HepG2 (cell line): ENCODE measurements at regions not wholly inside any gene's neighbourhood (a gene's known extent, or its start where the extent isn't known, plus 50 kb on each side); places are given as distances from the start of the nearest gene placed in this dataset.

Source experiments
- ATAC-seq: fragments of 200-7000 bp; cut with Tn5 transposase; 3 replicates; pipeline ENCODE4 v1.9.1; 2020; ENCODE audit warnings: mild to moderate bottlenecking, moderate library complexity
- BruUV-seq: library from RNA; stranded (reverse); fragments of 400-500 nt; replicated peaks from 2 replicates; lab custom pipeline; 2021; lab: Mats Ljungman, UMichigan
- CTCF ChIA-PET: fragments of 300-600 bp; formaldehyde crosslinking; extraction: SDS; loops from one replicate; lab custom pipeline; 2021; ENCODE audit warnings: low total read pairs, inconsistent platforms, low intra/inter-chr PET ratio; lab: Yijun Ruan, JAX
- POLR2A ChIA-PET: fragments of 350-600 bp; sonication (Branson Sonifier 250); formaldehyde crosslinking; loops from one replicate; lab custom pipeline; 2020; ENCODE audit warnings: antibody characterized with exemption, inconsistent platforms; lab: Yijun Ruan, JAX
- DNase-seq: peaks from one replicate; pipeline ENCODE4 v3.0.0-alpha.2; 2015; ENCODE audit warnings: low spot score
- FAIRE-seq: peaks from 3 replicates; lab custom pipeline; 2011; peaks lifted over from hg19 to GRCh38; lab: Jason Lieb, UNC
- H2AFZ ChIP-seq: one replicate; pipeline ENCODE4 v1.6.1; 2011; ENCODE audit warnings: low read length, inconsistent platforms
- H3K27ac ChIP-seq: fragments of 300-600 bp; 3 replicates; pipeline ENCODE4 v1.8.0; 2011; ENCODE audit warnings: mixed run types, mild to moderate bottlenecking, mixed read lengths, low read length, inconsistent platforms; ENCODE audit not compliant: insufficient read depth; ENCODE audit errors: extremely low read length
- H3K27me3 ChIP-seq, 2 experiments: fragments of 200-600 bp in 1 of 2; 2 replicates in 1 of 2; 3 replicates in 1 of 2; pipeline versions ENCODE4 v1.6.0 to v1.8.0; 2011; ENCODE audit warnings: low read length in 2 of 2, mild to moderate bottlenecking in 2 of 2, moderate library complexity in 2 of 2, inconsistent platforms in 1 of 2; ENCODE audit not compliant: insufficient read depth in 2 of 2, control insufficient read depth in 1 of 2
- H3K36me3 ChIP-seq, 2 experiments: fragments of 200-600 bp in 1 of 2; replicated peaks in 1 of 2; 2 replicates in 1 of 2; 3 replicates in 1 of 2; pipeline versions ENCODE4 v1.5.1 to v1.8.0; 2011; ENCODE audit warnings: low read length in 2 of 2, inconsistent platforms in 1 of 2; ENCODE audit not compliant: insufficient read depth in 2 of 2, control insufficient read depth in 1 of 2
- H3K4me1 ChIP-seq: 2 replicates; pipeline ENCODE4 v1.5.1; 2012; ENCODE audit warnings: low read length, inconsistent platforms; ENCODE audit not compliant: insufficient read depth
- H3K4me2 ChIP-seq: 2 replicates; pipeline ENCODE4 v1.6.0; 2011; ENCODE audit warnings: low read depth, low read length, inconsistent platforms
- H3K4me3 ChIP-seq, 3 experiments: fragments of 200-600 bp in 1 of 3; sonication (generic), shearing (Covaris generic) in 1 of 3; replicated peaks in 1 of 3; 2 replicates each; pipeline ENCODE4 v1.5.1; 2011 to 2016; ENCODE audit warnings: low read length in 3 of 3, inconsistent platforms in 2 of 3, low read depth in 2 of 3, mild to moderate bottlenecking in 2 of 3, control low read depth in 1 of 3, mixed read lengths in 1 of 3; ENCODE audit not compliant: insufficient read depth in 1 of 3
- H3K79me2 ChIP-seq: one replicate; pipeline ENCODE4 v1.6.1; 2011; ENCODE audit warnings: low read length, inconsistent platforms; ENCODE audit not compliant: insufficient read depth
- H3K9ac ChIP-seq: 2 replicates; pipeline ENCODE4 v1.6.0; 2011; ENCODE audit warnings: mild to moderate bottlenecking, low read depth, low read length, inconsistent platforms; ENCODE audit not compliant: insufficient read depth
- H3K9me3 ChIP-seq: 2 replicates; pipeline ENCODE4 v1.5.1; 2012; ENCODE audit warnings: mild to moderate bottlenecking, low read length
- H4K20me1 ChIP-seq: 2 replicates; pipeline ENCODE4 v1.6.0; 2011; ENCODE audit warnings: inconsistent platforms, mild to moderate bottlenecking, low read length, moderate library complexity; ENCODE audit not compliant: insufficient read depth
- BCL6 ChIP-seq: IDR thresholded peaks from 2 replicates; pipeline ENCODE4 v1.6.1; 2016; ENCODE audit warnings: missing genetic modification reagents, missing compliant biosample characterization
- ESRRA ChIP-seq: sonication (generic); formaldehyde crosslinking; IDR thresholded peaks from 2 replicates; pipeline ENCODE4 v1.5.1; 2020; ENCODE audit warnings: mild to moderate bottlenecking, low read depth, missing genetic modification reagents
- NCOA1 ChIP-seq: sonication (generic); formaldehyde crosslinking; IDR thresholded peaks from 2 replicates; pipeline ENCODE4 v1.9.0; 2021; ENCODE audit warnings: missing genetic modification reagents
- ZNF570 ChIP-seq: sonication (generic); formaldehyde crosslinking; IDR thresholded peaks from 2 replicates; pipeline ENCODE4 v1.4.0; 2020; ENCODE audit warnings: mild to moderate bottlenecking, missing genetic modification reagents, borderline replicate concordance
- ZNF790 ChIP-seq: sonication (generic); formaldehyde crosslinking; IDR thresholded peaks from 2 replicates; pipeline ENCODE4 v1.8.0; 2022; ENCODE audit warnings: missing genetic modification reagents, mild to moderate bottlenecking, borderline replicate concordance
- ZSCAN21 ChIP-seq: sonication (generic); formaldehyde crosslinking; IDR thresholded peaks from 2 replicates; pipeline ENCODE4 v1.8.0; 2022; ENCODE audit warnings: mild to moderate bottlenecking, missing genetic modification reagents, moderate library complexity, borderline replicate concordance
- ZSCAN31 ChIP-seq: sonication (generic); formaldehyde crosslinking; IDR thresholded peaks from 2 replicates; pipeline ENCODE4 v1.5.0; 2020; ENCODE audit warnings: low read depth, mild to moderate bottlenecking, missing genetic modification reagents
- WGBS: methylation state at CpG from one replicate; pipeline ENCODE4 v1.1.6; 2017; ENCODE audit warnings: low lambda C conversion rate; 5-methylcytosine and 5-hydroxymethylcytosine counted together
- in situ Hi-C: cut with HindIII; loops from 2 replicates; pipeline ENCODE4 v1.10.0; 2017; ENCODE audit warnings: low pct_unique_long_range_greater_than_20kb; ENCODE audit not compliant: extremely low pct_ligation_motif_present
- intact Hi-C: fragments of 100-400 bp; cut with micrococcal nuclease; formaldehyde crosslinking; loops from one replicate; pipeline ENCODE4 v1.10.0; 2022; ENCODE audit not compliant: unreplicated experiment
- TF ChIP-seq, protein P1 (sequence below): IDR thresholded peaks from 2 replicates; pipeline ENCODE4 v1.6.1; 2012; ENCODE audit warnings: low read length, improper control_type of control experiment
- TF ChIP-seq, protein P2 (sequence below): sonication (generic); formaldehyde crosslinking; IDR thresholded peaks from 2 replicates; pipeline ENCODE4 v1.9.0; 2021; ENCODE audit warnings: missing genetic modification reagents, borderline replicate concordance
- TF ChIP-seq, protein P3 (sequence below): sonication (generic); formaldehyde crosslinking; IDR thresholded peaks from 2 replicates; pipeline ENCODE4 v1.5.0; 2020; ENCODE audit warnings: missing genetic modification reagents
- TF ChIP-seq, protein P4 (sequence below): sonication (generic); formaldehyde crosslinking; IDR thresholded peaks from 2 replicates; pipeline ENCODE4 v1.5.1; 2020; ENCODE audit warnings: missing genetic modification reagents, mild to moderate bottlenecking, borderline replicate concordance
- TF ChIP-seq, protein P5 (sequence below): sonication (generic); formaldehyde crosslinking; IDR thresholded peaks from 2 replicates; pipeline ENCODE4 v1.5.0; 2020; ENCODE audit warnings: missing genetic modification reagents

DNA sequence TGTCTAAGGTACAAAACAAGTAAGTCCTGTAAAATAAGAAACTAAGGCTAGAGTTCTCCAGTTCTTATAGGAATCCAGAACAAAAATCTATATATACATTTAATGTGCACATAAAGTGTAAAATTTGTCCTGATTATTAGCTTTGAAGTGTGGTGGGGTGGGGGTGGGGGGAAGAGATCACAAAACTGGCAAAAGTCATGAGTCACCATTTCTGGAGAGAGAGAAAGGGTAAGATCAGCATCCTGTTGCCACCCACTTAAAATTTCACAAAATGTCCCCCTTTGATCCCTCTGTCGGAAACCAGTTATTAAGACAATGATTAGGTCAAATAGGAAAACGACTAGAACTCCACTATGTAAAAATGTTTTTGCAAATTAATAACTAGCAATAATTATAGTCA lies 482.0 kb upstream of the POU3F2 start (continued):
- TF ChIP-seq, protein P1, sequence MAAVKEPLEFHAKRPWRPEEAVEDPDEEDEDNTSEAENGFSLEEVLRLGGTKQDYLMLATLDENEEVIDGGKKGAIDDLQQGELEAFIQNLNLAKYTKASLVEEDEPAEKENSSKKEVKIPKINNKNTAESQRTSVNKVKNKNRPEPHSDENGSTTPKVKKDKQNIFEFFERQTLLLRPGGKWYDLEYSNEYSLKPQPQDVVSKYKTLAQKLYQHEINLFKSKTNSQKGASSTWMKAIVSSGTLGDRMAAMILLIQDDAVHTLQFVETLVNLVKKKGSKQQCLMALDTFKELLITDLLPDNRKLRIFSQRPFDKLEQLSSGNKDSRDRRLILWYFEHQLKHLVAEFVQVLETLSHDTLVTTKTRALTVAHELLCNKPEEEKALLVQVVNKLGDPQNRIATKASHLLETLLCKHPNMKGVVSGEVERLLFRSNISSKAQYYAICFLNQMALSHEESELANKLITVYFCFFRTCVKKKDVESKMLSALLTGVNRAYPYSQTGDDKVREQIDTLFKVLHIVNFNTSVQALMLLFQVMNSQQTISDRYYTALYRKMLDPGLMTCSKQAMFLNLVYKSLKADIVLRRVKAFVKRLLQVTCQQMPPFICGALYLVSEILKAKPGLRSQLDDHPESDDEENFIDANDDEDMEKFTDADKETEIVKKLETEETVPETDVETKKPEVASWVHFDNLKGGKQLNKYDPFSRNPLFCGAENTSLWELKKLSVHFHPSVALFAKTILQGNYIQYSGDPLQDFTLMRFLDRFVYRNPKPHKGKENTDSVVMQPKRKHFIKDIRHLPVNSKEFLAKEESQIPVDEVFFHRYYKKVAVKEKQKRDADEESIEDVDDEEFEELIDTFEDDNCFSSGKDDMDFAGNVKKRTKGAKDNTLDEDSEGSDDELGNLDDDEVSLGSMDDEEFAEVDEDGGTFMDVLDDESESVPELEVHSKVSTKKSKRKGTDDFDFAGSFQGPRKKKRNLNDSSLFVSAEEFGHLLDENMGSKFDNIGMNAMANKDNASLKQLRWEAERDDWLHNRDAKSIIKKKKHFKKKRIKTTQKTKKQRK = no peak
- TF ChIP-seq ESRRA (CRISPR knock-in tag) (no peak), NCOA1 (CRISPR knock-in tag) (no peak)
- TF ChIP-seq, all 625 proteins: peak for 0

DNA sequence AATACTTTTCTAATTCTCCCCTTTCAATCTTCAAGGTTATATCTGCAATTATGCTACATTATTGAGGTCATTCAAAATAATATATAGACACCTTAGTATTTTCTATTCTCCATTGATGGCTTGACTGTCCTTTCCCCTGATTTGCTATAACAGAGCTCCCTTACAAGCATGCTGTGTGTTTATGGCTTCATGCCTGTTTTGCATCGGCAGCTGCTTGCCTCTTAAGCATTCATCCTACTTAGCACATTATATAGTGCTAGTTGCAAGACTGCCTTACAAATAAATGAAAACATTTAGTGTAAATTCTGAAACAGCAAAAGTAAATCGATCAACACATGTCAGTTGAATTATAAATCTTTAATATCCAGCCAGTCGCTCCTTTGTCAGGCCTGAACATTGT lies 476.2 kb upstream of the POU3F2 start:
- Histone ChIP-seq H3K79me2 (no peaks in the 10 kb centered on the region), H3K27me3 (no peaks in the 10 kb centered on the region), H3K4me2 (no peak overlapping the region), H3K4me3 (no peak overlapping the region), H3K9me3 (no peaks in the 10 kb centered on the region), H2AFZ (no peak overlapping the region), H3K9ac (no peak overlapping the region), H3K36me3 (no peaks in the 10 kb centered on the region), H3K27ac (no peak overlapping the region), H4K20me1 (no peaks in the 10 kb centered on the region), H3K4me1 (no peaks in the 10 kb centered on the region)
- POLR2A ChIA-PET = no interaction called here
- DNase-seq (no peak), ATAC-seq (no peak), FAIRE-seq (no peak)
- intact Hi-C loops = no loop called here
- CTCF ChIA-PET = no interaction called here
- in situ Hi-C loops = no loop called here
- no TSS peak for BruUV-seq
- 5% methylated on average over 3 of the region's 3 CpGs for WGBS
- TF ChIP-seq, protein P2, sequence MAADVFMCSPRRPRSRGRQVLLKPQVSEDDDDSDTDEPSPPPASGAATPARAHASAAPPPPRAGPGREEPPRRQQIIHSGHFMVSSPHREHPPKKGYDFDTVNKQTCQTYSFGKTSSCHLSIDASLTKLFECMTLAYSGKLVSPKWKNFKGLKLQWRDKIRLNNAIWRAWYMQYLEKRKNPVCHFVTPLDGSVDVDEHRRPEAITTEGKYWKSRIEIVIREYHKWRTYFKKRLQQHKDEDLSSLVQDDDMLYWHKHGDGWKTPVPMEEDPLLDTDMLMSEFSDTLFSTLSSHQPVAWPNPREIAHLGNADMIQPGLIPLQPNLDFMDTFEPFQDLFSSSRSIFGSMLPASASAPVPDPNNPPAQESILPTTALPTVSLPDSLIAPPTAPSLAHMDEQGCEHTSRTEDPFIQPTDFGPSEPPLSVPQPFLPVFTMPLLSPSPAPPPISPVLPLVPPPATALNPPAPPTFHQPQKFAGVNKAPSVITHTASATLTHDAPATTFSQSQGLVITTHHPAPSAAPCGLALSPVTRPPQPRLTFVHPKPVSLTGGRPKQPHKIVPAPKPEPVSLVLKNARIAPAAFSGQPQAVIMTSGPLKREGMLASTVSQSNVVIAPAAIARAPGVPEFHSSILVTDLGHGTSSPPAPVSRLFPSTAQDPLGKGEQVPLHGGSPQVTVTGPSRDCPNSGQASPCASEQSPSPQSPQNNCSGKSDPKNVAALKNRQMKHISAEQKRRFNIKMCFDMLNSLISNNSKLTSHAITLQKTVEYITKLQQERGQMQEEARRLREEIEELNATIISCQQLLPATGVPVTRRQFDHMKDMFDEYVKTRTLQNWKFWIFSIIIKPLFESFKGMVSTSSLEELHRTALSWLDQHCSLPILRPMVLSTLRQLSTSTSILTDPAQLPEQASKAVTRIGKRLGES = no peak
- TF ChIP-seq ZNF570 (no peak), BCL6 (CRISPR knock-in tag) (no peak), ZSCAN21 (no peak), ZSCAN31 (no peak), ZNF790 (CRISPR knock-in tag) (no peak)
- TF ChIP-seq, protein P3, sequence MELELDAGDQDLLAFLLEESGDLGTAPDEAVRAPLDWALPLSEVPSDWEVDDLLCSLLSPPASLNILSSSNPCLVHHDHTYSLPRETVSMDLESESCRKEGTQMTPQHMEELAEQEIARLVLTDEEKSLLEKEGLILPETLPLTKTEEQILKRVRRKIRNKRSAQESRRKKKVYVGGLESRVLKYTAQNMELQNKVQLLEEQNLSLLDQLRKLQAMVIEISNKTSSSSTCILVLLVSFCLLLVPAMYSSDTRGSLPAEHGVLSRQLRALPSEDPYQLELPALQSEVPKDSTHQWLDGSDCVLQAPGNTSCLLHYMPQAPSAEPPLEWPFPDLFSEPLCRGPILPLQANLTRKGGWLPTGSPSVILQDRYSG (CRISPR knock-in tag) = no peak
- TF ChIP-seq, protein P4, sequence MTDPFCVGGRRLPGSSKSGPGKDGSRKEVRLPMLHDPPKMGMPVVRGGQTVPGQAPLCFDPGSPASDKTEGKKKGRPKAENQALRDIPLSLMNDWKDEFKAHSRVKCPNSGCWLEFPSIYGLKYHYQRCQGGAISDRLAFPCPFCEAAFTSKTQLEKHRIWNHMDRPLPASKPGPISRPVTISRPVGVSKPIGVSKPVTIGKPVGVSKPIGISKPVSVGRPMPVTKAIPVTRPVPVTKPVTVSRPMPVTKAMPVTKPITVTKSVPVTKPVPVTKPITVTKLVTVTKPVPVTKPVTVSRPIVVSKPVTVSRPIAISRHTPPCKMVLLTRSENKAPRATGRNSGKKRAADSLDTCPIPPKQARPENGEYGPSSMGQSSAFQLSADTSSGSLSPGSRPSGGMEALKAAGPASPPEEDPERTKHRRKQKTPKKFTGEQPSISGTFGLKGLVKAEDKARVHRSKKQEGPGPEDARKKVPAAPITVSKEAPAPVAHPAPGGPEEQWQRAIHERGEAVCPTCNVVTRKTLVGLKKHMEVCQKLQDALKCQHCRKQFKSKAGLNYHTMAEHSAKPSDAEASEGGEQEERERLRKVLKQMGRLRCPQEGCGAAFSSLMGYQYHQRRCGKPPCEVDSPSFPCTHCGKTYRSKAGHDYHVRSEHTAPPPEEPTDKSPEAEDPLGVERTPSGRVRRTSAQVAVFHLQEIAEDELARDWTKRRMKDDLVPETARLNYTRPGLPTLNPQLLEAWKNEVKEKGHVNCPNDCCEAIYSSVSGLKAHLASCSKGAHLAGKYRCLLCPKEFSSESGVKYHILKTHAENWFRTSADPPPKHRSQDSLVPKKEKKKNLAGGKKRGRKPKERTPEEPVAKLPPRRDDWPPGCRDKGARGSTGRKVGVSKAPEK (CRISPR knock-in tag) = no peak
- TF ChIP-seq, protein P5, sequence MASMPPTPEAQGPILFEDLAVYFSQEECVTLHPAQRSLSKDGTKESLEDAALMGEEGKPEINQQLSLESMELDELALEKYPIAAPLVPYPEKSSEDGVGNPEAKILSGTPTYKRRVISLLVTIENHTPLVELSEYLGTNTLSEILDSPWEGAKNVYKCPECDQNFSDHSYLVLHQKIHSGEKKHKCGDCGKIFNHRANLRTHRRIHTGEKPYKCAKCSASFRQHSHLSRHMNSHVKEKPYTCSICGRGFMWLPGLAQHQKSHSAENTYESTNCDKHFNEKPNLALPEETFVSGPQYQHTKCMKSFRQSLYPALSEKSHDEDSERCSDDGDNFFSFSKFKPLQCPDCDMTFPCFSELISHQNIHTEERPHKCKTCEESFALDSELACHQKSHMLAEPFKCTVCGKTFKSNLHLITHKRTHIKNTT = no peak
